GM18909 (cell line): ENCODE measurements at regions not wholly inside any gene's neighbourhood (a gene's known extent, or its start where the extent isn't known, plus 50 kb on each side); places are given as distances from the start of the nearest gene placed in this dataset.
"Not testable (repeated sequence)": the region's sequence is repeated elsewhere in the genome, so short reads cannot be mapped to it uniquely, and the experiment has no call there.

Experiments used
- ATAC-seq: cut with Tn5 transposase; IDR thresholded peaks from one replicate; pipeline ENCODE4 v1.9.1; 2021; ENCODE audit warnings: mild to moderate bottlenecking; ENCODE audit not compliant: unreplicated experiment, poor library complexity

GRCh38 chr12:92062539-92063493 lies 82.8 kb downstream of the BTG1 start:
- no peak for ATAC-seq

- no peak for ATAC-seq
Observed at GRCh38 chr12:92061061-92061460, 84.6 kb downstream of the BTG1 start.

GRCh38 chr12:92059960-92060359 lies 85.7 kb downstream of the BTG1 start:
- ATAC-seq: no peak

- peak; percentile 66 for ATAC-seq
Observed at GRCh38 chr12:92058664-92059063, 87.0 kb downstream of the BTG1 start.

GRCh38 chr12:92056756-92057155 lies 88.9 kb downstream of the BTG1 start:
- not testable (repeated sequence) for ATAC-seq

- no peak for ATAC-seq
Observed at GRCh38 chr12:92056290-92056689, 89.4 kb downstream of the BTG1 start.

GRCh38 chr12:92055877-92056276 lies 89.8 kb downstream of the BTG1 start:
- ATAC-seq: no peak

GRCh38 chr12:92051441-92051840 lies 94.2 kb downstream of the BTG1 start:
- no peak for ATAC-seq

- ATAC-seq: peak; percentile 85
Observed at GRCh38 chr12:92049403-92049802, 96.2 kb downstream of the BTG1 start.

GRCh38 chr12:92047393-92047826 lies 98.2 kb downstream of the BTG1 start:
- no peak for ATAC-seq

GRCh38 chr12:92046557-92047392 lies 98.9 kb downstream of the BTG1 start:
- ATAC-seq: no peak

- no peak for ATAC-seq
Observed at GRCh38 chr12:92045852-92046251, 99.8 kb downstream of the BTG1 start.

- ATAC-seq: no peak
Observed at GRCh38 chr12:92044435-92044834, 101.2 kb downstream of the BTG1 start.

GRCh38 chr12:92042791-92043531 lies 102.7 kb downstream of the BTG1 start:
- ATAC-seq: no peak

- no peak for ATAC-seq
Observed at GRCh38 chr12:92041742-92042141, 103.9 kb downstream of the BTG1 start.

- ATAC-seq: no peak
Observed at GRCh38 chr12:92039046-92039445, 106.6 kb downstream of the BTG1 start.

- ATAC-seq: no peak
Observed at GRCh38 chr12:92038476-92038875, 107.2 kb downstream of the BTG1 start.

GRCh38 chr12:92036771-92037453 lies 108.7 kb downstream of the BTG1 start:
- no peak for ATAC-seq

- ATAC-seq: no peak
Observed at GRCh38 chr12:92036061-92036620, 109.5 kb downstream of the BTG1 start.

- no peak for ATAC-seq
Observed at GRCh38 chr12:92035477-92035876, 110.2 kb downstream of the BTG1 start.
